PC-3 (cell line): ENCODE measurements at regions not wholly inside any gene's neighbourhood (a gene's known extent, or its start where the extent isn't known, plus 50 kb on each side); places are given as distances from the start of the nearest gene placed in this dataset.

Source experiments
- ATAC-seq: fragments of 200-7000 bp; cut with Tn5 transposase; 2 replicates; pipeline ENCODE4 v1.9.1; 2020; ENCODE audit warnings: mild to moderate bottlenecking, moderate library complexity
- BruUV-seq: library from RNA; stranded (reverse); fragments of 400-500 nt; replicated peaks from 2 replicates; lab custom pipeline; 2021; lab: Mats Ljungman, UMichigan
- CTCF ChIA-PET: fragments of 300-600 bp; sonication (Branson Sonifier 250); formaldehyde crosslinking; loops from one replicate; lab custom pipeline; 2022; ENCODE audit warnings: antibody characterized with exemption; lab: Charles Lee
- POLR2A ChIA-PET: fragments of 300-600 bp; sonication (Branson Sonifier 250); formaldehyde crosslinking; loops from one replicate; lab custom pipeline; 2022; ENCODE audit warnings: antibody characterized with exemption; ENCODE audit not compliant: unreplicated experiment; lab: Charles Lee
- DNase-seq: peaks from one replicate; pipeline ENCODE4 v3.0.0-alpha.2; 2015
- H2AFZ ChIP-seq: fragments of 300-600 bp; sonication (generic); 2 replicates; pipeline ENCODE4 v1.6.0; 2016; ENCODE audit warnings: antibody characterized with exemption, low read length
- H3F3A ChIP-seq: fragments of 300-600 bp; sonication (generic); one replicate; pipeline ENCODE4 v1.6.0; 2017; ENCODE audit warnings: antibody characterized with exemption, low read length, control low read depth, mild to moderate bottlenecking; ENCODE audit not compliant: unreplicated experiment
- H3K27ac ChIP-seq: fragments of 300-600 bp; sonication (generic); 2 replicates; pipeline ENCODE4 v1.5.1; 2016; ENCODE audit warnings: mild to moderate bottlenecking, low read length
- H3K27me3 ChIP-seq: fragments of 300-600 bp; sonication (generic); 2 replicates; pipeline ENCODE4 v1.6.1; 2016; ENCODE audit warnings: low read length, mixed read lengths
- H3K36me3 ChIP-seq: fragments of 300-600 bp; sonication (generic); 2 replicates; pipeline ENCODE4 v1.6.1; 2016; ENCODE audit warnings: low read depth, mixed run types, low read length, mixed read lengths
- H3K4me1 ChIP-seq: fragments of 300-600 bp; sonication (generic); 2 replicates; pipeline ENCODE4 v1.5.1; 2016; ENCODE audit warnings: low read length; ENCODE audit not compliant: insufficient read depth
- H3K4me2 ChIP-seq: fragments of 300-600 bp; sonication (generic); 2 replicates; pipeline ENCODE4 v1.6.0; 2016; ENCODE audit warnings: low read length
- H3K4me3 ChIP-seq: fragments of 300-600 bp; sonication (generic); 2 replicates; pipeline ENCODE4 v1.5.1; 2016; ENCODE audit warnings: mild to moderate bottlenecking, low read length, mixed read lengths
- H3K79me2 ChIP-seq: fragments of 300-600 bp; sonication (generic); 2 replicates; pipeline ENCODE4 v1.6.1; 2017; ENCODE audit warnings: low read length, mixed read lengths
- H3K9ac ChIP-seq: fragments of 300-600 bp; sonication (generic); 2 replicates; pipeline ENCODE4 v1.6.0; 2016; ENCODE audit warnings: mild to moderate bottlenecking, low read length
- H3K9me2 ChIP-seq: fragments of 300-600 bp; sonication (generic); replicated peaks from 2 replicates; pipeline ENCODE4 v1.6.1; 2016; ENCODE audit warnings: mixed run types, low read length, mixed read lengths
- H3K9me3 ChIP-seq: fragments of 300-600 bp; sonication (generic); 2 replicates; pipeline ENCODE4 v1.6.1; 2016; ENCODE audit warnings: low read length, mixed read lengths
- H4K20me1 ChIP-seq: fragments of 300-600 bp; sonication (generic); 2 replicates; pipeline ENCODE4 v1.6.1; 2016; ENCODE audit warnings: low read length, mixed read lengths
- CTCF ChIP-seq: fragments of 300-600 bp; sonication (generic); conservative IDR thresholded peaks from 2 replicates; pipeline ENCODE4 v1.5.1; 2017; ENCODE audit warnings: antibody characterized with exemption, low read depth, mild to moderate bottlenecking, low read length
- EZH2 ChIP-seq: fragments of 300-600 bp; sonication (generic); IDR thresholded peaks from one replicate; pipeline ENCODE4 v1.6.1; 2017; ENCODE audit warnings: antibody characterized with exemption, mild to moderate bottlenecking, low read length; ENCODE audit not compliant: unreplicated experiment
- EZH2phosphoT487 ChIP-seq: fragments of 300-600 bp; sonication (generic); IDR thresholded peaks from 2 replicates; pipeline ENCODE4 v1.6.1; 2018; ENCODE audit warnings: mild to moderate bottlenecking, antibody characterized with exemption, low read length, borderline replicate concordance
- intact Hi-C: fragments of 100-400 bp; cut with micrococcal nuclease; formaldehyde crosslinking; loops from 2 replicates; pipeline ENCODE4 v1.9.0; 2023

GRCh38 chr5:98614341-98614740, 159.1 kb upstream of the RGMB start:
- no TSS peak for BruUV-seq
- no peaks in the 10 kb centered on the region for H3K4me1 ChIP-seq
- H3K27ac ChIP-seq = no peak overlapping the region
- H3K36me3 ChIP-seq = no peaks in the 10 kb centered on the region
- POLR2A ChIA-PET = no interaction called here
- no peak for TF ChIP-seq CTCF
- H3K79me2 ChIP-seq = no peaks in the 10 kb centered on the region
- DNase-seq (no peak), ATAC-seq (no peak)
- H3K9me2 ChIP-seq = no peaks in the 10 kb centered on the region
- H2AFZ ChIP-seq = no peak overlapping the region
- intact Hi-C loops = no loop called here
- no peaks in the 10 kb centered on the region for H3F3A ChIP-seq
- no peaks in the 10 kb centered on the region for H3K9me3 ChIP-seq
- H4K20me1 ChIP-seq = no peaks in the 10 kb centered on the region
- CTCF ChIA-PET = no interaction called here
- no peak overlapping the region for H3K4me3 ChIP-seq
- H3K27me3 ChIP-seq = no peaks in the 10 kb centered on the region
- H3K9ac ChIP-seq = no peak overlapping the region
- H3K4me2 ChIP-seq = no peak overlapping the region

GRCh38 chr5:98621821-98622220, 151.6 kb upstream of the RGMB start:
- TF ChIP-seq EZH2phosphoT487 = no peak
- no peak for TF ChIP-seq EZH2
- no peak for TF ChIP-seq CTCF
- no peak overlapping the region for H3K9ac ChIP-seq
- no peak overlapping the region for H3K4me3 ChIP-seq
- no peak overlapping the region for H2AFZ ChIP-seq
- no peaks in the 10 kb centered on the region for H3K9me3 ChIP-seq
- no peak for DNase-seq
- H3K27me3 ChIP-seq = no peaks in the 10 kb centered on the region
- H4K20me1 ChIP-seq = no peaks in the 10 kb centered on the region
- no peaks in the 10 kb centered on the region for H3K9me2 ChIP-seq
- no peaks in the 10 kb centered on the region for H3K36me3 ChIP-seq
- H3K27ac ChIP-seq = no peak overlapping the region
- POLR2A ChIA-PET = no interaction called here
- intact Hi-C loops = no loop called here
- no peaks in the 10 kb centered on the region for H3K79me2 ChIP-seq
- H3F3A ChIP-seq = no peaks in the 10 kb centered on the region
- H3K4me2 ChIP-seq = no peak overlapping the region
- no TSS peak for BruUV-seq
- ATAC-seq = no peak
- peaks cover 11% of the 10 kb centered on the region; the same call in 1 of the 2 replicates for H3K4me1 ChIP-seq
- CTCF ChIA-PET = no interaction called here

- Histone ChIP-seq H3K27ac (no peak overlapping the region), H3K9me2 (no peaks in the 10 kb centered on the region), H3K27me3 (no peaks in the 10 kb centered on the region), H2AFZ (0 out of 2 replicates have a peak overlapping the region, but pooled peaks have one; percentile 19), H3K4me3 (no peak overlapping the region), H3K4me2 (no peak overlapping the region), H3F3A (no peaks in the 10 kb centered on the region), H3K79me2 (no peaks in the 10 kb centered on the region), H3K9ac (no peak overlapping the region), H3K4me1 (peaks cover 11% of the 10 kb centered on the region; the same call in 1 of the 2 replicates), H4K20me1 (no peaks in the 10 kb centered on the region), H3K36me3 (no peaks in the 10 kb centered on the region), H3K9me3 (no peaks in the 10 kb centered on the region)
- intact Hi-C loops = no loop called here
- TF ChIP-seq EZH2phosphoT487 (no peak), CTCF (no peak), EZH2 (no peak)
- no TSS peak for BruUV-seq
- POLR2A ChIA-PET = no interaction called here
- ATAC-seq (peak; percentile 99), DNase-seq (peak; percentile 68)
- CTCF ChIA-PET = interaction anchor here (1.0 kb wide), 1 partner anchor 144 kb away, joined by 6 read pairs; no protein-coding TSS in a partner anchor
Measured at GRCh38 chr5:98624145-98624880, 149.2 kb upstream of the RGMB start.
